ENCODE measurements at regions not wholly inside any gene's neighbourhood (a gene's known extent, or its start where the extent isn't known, plus 50 kb on each side); places are given as distances from the start of the nearest gene placed in this dataset.

DNA sequence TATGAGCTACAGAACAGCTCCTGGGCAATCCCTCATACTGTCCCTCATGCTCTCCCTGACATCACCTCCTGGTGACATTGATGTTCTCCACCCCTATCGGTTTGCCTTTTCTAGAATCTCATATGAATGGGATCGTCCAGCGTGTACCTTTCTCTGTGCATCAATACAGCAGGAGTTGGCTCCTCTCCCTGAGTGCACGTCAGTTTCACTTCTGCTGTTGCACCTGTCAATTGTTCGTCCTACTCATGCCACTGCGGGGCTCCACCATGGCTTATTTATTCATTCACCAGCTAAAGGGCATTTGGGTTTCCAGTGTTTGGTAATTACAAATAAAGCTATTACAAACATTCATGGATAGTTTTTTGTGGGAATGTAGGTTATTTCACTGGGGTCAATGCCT, 269.1 kb upstream of the ZFP42 start (continued):
- TF ChIP-seq, protein P1, sequence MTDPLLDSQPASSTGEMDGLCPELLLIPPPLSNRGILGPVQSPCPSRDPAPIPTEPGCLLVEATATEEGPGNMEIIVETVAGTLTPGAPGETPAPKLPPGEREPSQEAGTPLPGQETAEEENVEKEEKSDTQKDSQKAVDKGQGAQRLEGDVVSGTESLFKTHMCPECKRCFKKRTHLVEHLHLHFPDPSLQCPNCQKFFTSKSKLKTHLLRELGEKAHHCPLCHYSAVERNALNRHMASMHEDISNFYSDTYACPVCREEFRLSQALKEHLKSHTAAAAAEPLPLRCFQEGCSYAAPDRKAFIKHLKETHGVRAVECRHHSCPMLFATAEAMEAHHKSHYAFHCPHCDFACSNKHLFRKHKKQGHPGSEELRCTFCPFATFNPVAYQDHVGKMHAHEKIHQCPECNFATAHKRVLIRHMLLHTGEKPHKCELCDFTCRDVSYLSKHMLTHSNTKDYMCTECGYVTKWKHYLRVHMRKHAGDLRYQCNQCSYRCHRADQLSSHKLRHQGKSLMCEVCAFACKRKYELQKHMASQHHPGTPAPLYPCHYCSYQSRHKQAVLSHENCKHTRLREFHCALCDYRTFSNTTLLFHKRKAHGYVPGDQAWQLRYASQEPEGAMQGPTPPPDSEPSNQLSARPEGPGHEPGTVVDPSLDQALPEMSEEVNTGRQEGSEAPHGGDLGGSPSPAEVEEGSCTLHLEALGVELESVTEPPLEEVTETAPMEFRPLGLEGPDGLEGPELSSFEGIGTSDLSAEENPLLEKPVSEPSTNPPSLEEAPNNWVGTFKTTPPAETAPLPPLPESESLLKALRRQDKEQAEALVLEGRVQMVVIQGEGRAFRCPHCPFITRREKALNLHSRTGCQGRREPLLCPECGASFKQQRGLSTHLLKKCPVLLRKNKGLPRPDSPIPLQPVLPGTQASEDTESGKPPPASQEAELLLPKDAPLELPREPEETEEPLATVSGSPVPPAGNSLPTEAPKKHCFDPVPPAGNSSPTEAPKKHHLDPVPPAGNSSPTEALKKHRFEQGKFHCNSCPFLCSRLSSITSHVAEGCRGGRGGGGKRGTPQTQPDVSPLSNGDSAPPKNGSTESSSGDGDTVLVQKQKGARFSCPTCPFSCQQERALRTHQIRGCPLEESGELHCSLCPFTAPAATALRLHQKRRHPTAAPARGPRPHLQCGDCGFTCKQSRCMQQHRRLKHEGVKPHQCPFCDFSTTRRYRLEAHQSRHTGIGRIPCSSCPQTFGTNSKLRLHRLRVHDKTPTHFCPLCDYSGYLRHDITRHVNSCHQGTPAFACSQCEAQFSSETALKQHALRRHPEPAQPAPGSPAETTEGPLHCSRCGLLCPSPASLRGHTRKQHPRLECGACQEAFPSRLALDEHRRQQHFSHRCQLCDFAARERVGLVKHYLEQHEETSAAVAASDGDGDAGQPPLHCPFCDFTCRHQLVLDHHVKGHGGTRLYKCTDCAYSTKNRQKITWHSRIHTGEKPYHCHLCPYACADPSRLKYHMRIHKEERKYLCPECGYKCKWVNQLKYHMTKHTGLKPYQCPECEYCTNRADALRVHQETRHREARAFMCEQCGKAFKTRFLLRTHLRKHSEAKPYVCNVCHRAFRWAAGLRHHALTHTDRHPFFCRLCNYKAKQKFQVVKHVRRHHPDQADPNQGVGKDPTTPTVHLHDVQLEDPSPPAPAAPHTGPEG (CRISPR knock-in tag; IDR thresholded peaks at IDR 0.05) = no peak
- TF ChIP-seq SIX1 (CRISPR knock-in tag; IDR thresholded peaks at IDR 0.05; ENCODE audit: borderline replicate concordance) (no peak), ZNF724P (CRISPR knock-in tag; IDR thresholded peaks at IDR 0.05; ENCODE audit: borderline replicate concordance) (no peak), RAD21 (CRISPR knock-in tag; IDR thresholded peaks at IDR 0.05) (no peak), CBFB (CRISPR knock-in tag; IDR thresholded peaks at IDR 0.05) (no peak), ZNF530 (CRISPR knock-in tag; IDR thresholded peaks at IDR 0.05; ENCODE audit: low read depth) (no peak), NFIC (IDR thresholded peaks at IDR 0.05; ENCODE audit: low read length) (no peak), RARG (CRISPR knock-in tag; IDR thresholded peaks at IDR 0.05; ENCODE audit: low read depth) (no peak), ETV6 (CRISPR knock-in tag; conservative IDR thresholded peaks at IDR 0.05) (no peak)
- TF ChIP-seq, protein P2, sequence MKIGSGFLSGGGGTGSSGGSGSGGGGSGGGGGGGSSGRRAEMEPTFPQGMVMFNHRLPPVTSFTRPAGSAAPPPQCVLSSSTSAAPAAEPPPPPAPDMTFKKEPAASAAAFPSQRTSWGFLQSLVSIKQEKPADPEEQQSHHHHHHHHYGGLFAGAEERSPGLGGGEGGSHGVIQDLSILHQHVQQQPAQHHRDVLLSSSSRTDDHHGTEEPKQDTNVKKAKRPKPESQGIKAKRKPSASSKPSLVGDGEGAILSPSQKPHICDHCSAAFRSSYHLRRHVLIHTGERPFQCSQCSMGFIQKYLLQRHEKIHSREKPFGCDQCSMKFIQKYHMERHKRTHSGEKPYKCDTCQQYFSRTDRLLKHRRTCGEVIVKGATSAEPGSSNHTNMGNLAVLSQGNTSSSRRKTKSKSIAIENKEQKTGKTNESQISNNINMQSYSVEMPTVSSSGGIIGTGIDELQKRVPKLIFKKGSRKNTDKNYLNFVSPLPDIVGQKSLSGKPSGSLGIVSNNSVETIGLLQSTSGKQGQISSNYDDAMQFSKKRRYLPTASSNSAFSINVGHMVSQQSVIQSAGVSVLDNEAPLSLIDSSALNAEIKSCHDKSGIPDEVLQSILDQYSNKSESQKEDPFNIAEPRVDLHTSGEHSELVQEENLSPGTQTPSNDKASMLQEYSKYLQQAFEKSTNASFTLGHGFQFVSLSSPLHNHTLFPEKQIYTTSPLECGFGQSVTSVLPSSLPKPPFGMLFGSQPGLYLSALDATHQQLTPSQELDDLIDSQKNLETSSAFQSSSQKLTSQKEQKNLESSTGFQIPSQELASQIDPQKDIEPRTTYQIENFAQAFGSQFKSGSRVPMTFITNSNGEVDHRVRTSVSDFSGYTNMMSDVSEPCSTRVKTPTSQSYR (CRISPR knock-in tag; IDR thresholded peaks at IDR 0.05; ENCODE audit: borderline replicate concordance) = no peak
- TF ChIP-seq, protein P3, sequence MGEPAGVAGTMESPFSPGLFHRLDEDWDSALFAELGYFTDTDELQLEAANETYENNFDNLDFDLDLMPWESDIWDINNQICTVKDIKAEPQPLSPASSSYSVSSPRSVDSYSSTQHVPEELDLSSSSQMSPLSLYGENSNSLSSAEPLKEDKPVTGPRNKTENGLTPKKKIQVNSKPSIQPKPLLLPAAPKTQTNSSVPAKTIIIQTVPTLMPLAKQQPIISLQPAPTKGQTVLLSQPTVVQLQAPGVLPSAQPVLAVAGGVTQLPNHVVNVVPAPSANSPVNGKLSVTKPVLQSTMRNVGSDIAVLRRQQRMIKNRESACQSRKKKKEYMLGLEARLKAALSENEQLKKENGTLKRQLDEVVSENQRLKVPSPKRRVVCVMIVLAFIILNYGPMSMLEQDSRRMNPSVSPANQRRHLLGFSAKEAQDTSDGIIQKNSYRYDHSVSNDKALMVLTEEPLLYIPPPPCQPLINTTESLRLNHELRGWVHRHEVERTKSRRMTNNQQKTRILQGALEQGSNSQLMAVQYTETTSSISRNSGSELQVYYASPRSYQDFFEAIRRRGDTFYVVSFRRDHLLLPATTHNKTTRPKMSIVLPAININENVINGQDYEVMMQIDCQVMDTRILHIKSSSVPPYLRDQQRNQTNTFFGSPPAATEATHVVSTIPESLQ (CRISPR knock-in tag; conservative IDR thresholded peaks at IDR 0.05) = no peak
